Ascending aorta (tissue), 2 donors: ENCODE measurements at regions not wholly inside any gene's neighbourhood (a gene's known extent, or its start where the extent isn't known, plus 50 kb on each side); places are given as distances from the start of the nearest gene placed in this dataset.

Source experiments
- DNase-seq, 2 donors: peaks; one replicate each; pipeline ENCODE4 v3.0.0-alpha.2; 2019; ENCODE audit warnings: low spot score in 2 of 2
- H3K27ac ChIP-seq, 2 donors: fragments of 200-600 bp; sonication (generic); one replicate each; pipeline ENCODE4 v1.5.1; 2016 to 2017; ENCODE audit warnings: mild to moderate bottlenecking in 1 of 2
- H3K27me3 ChIP-seq: fragments of 200-600 bp; sonication (generic); one replicate; pipeline ENCODE4 v1.5.1; 2017
- H3K36me3 ChIP-seq, 2 donors: fragments of 200-600 bp; sonication (generic); one replicate each; pipeline ENCODE4 v1.5.1; 2016
- H3K4me1 ChIP-seq, 2 donors: fragments of 200-600 bp; sonication (generic); one replicate each; pipeline ENCODE4 v1.5.1; 2016 to 2017; ENCODE audit warnings: mild to moderate bottlenecking in 1 of 2
- H3K4me3 ChIP-seq, 2 donors: fragments of 200-600 bp; sonication (generic); one replicate each; pipeline ENCODE4 v1.5.1; 2016 to 2017; ENCODE audit warnings: mild to moderate bottlenecking in 1 of 2
- H3K9me3 ChIP-seq, 2 donors: fragments of 200-600 bp; sonication (generic); one replicate each; pipeline ENCODE4 v1.5.1; 2016
- intact Hi-C: fragments of 100-400 bp; cut with DNase I; formaldehyde crosslinking; loops from one replicate; pipeline ENCODE4 v1.15.1; 2023
- TF ChIP-seq, protein P1 (sequence below), 3 experiments: fragments of 200-600 bp in 2 of 3; fragments of 450-650 bp in 1 of 3; sonication (generic) in 2 of 3; IDR thresholded peaks; one replicate each; pipeline ENCODE4 v1.5.1; 2016 to 2019; ENCODE audit warnings: antibody characterized with exemption in 3 of 3, mild to moderate bottlenecking in 1 of 3, moderate library complexity in 1 of 3

GRCh38 chr10:28924717-28925116, 247.4 kb downstream of the BAMBI start:
- DNase-seq = no peak
- Histone ChIP-seq H3K27me3 (no peaks in the 10 kb centered on the region), H3K36me3 (no peaks in the 10 kb centered on the region), H3K4me3 (peak overlapping the region in 1 of 2 donors; percentile 47), H3K9me3 (no peaks in the 10 kb centered on the region), H3K27ac (peak overlapping the region in 1 of 2 donors; percentile 49), H3K4me1 (peaks cover 0 to 3% of the 10 kb centered on the region in 2 donors)
- intact Hi-C loops = loop anchor here (1.0 kb wide), 1 partner anchor 44 kb away; no protein-coding TSS in a partner anchor
- TF ChIP-seq, protein P1, sequence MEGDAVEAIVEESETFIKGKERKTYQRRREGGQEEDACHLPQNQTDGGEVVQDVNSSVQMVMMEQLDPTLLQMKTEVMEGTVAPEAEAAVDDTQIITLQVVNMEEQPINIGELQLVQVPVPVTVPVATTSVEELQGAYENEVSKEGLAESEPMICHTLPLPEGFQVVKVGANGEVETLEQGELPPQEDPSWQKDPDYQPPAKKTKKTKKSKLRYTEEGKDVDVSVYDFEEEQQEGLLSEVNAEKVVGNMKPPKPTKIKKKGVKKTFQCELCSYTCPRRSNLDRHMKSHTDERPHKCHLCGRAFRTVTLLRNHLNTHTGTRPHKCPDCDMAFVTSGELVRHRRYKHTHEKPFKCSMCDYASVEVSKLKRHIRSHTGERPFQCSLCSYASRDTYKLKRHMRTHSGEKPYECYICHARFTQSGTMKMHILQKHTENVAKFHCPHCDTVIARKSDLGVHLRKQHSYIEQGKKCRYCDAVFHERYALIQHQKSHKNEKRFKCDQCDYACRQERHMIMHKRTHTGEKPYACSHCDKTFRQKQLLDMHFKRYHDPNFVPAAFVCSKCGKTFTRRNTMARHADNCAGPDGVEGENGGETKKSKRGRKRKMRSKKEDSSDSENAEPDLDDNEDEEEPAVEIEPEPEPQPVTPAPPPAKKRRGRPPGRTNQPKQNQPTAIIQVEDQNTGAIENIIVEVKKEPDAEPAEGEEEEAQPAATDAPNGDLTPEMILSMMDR (IDR thresholded peaks at IDR 0.05) = no peak

- TF ChIP-seq, protein P1 (IDR thresholded peaks at IDR 0.05) = no peak
- peak overlapping the region; percentile 35 to 49 for H3K27ac ChIP-seq
- peak in 1 of 2 donors; percentile 76 for DNase-seq
- intact Hi-C loops = loop anchor here (1.0 kb wide), 1 partner anchor 45 kb away; no protein-coding TSS in a partner anchor
- H3K27me3 ChIP-seq = no peaks in the 10 kb centered on the region
- H3K4me1 ChIP-seq = peaks cover 0 to 3% of the 10 kb centered on the region in 2 donors
- H3K36me3 ChIP-seq = no peaks in the 10 kb centered on the region
- peak overlapping the region in 1 of 2 donors; percentile 47 for H3K4me3 ChIP-seq
- H3K9me3 ChIP-seq = no peaks in the 10 kb centered on the region
Observed at GRCh38 chr10:28925121-28925663, 247.9 kb downstream of the BAMBI start.

GRCh38 chr10:28926932-28927331, 249.6 kb downstream of the BAMBI start:
- TF ChIP-seq, protein P1 (IDR thresholded peaks at IDR 0.05) = no peak
- intact Hi-C loops = no loop called here

GRCh38 chr10:28928484-28928883, 251.2 kb downstream of the BAMBI start:
- H3K9me3 ChIP-seq = no peaks in the 10 kb centered on the region
- H3K36me3 ChIP-seq = no peaks in the 10 kb centered on the region
- H3K27ac ChIP-seq = no peak overlapping the region
- no peak for DNase-seq
- intact Hi-C loops = no loop called here
- no peak overlapping the region for H3K4me3 ChIP-seq
- peaks cover 0 to 3% of the 10 kb centered on the region in 2 donors for H3K4me1 ChIP-seq
- H3K27me3 ChIP-seq = no peaks in the 10 kb centered on the region
- TF ChIP-seq, protein P1 (IDR thresholded peaks at IDR 0.05) = no peak

More at GRCh38 chr10:28926932-28927331, 249.6 kb downstream of the BAMBI start:
- no peaks in the 10 kb centered on the region for H3K36me3 ChIP-seq
- H3K27me3 ChIP-seq = no peaks in the 10 kb centered on the region
- H3K4me1 ChIP-seq = peaks cover 0 to 3% of the 10 kb centered on the region in 2 donors
- no peak for DNase-seq
- no peaks in the 10 kb centered on the region for H3K9me3 ChIP-seq
- H3K4me3 ChIP-seq = no peak overlapping the region
- H3K27ac ChIP-seq = no peak overlapping the region

DNA sequence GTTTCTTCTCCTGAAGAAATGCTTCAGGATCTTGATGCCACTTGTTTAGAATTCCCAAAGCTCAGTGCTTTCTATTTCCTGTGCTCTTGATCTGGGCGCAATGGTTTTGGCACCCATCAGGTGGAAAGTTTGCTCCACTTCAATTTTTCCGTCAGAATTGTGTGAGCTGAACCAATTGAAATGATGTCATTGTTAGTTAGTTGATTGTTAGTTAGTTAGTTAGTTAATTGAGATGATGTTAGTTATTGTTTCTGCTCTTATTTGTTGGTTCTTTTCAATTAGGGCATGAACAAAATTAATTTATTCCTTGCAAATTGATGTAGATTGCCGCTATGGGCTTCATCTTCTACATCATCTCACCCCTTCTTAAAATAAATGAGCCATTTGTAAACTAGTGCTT, 252.6 kb downstream of the BAMBI start:
- Histone ChIP-seq H3K27me3 (no peaks in the 10 kb centered on the region), H3K4me1 (no peaks in the 10 kb centered on the region), H3K36me3 (no peaks in the 10 kb centered on the region), H3K9me3 (no peaks in the 10 kb centered on the region), H3K27ac (no peak overlapping the region), H3K4me3 (no peak overlapping the region)
- intact Hi-C loops = no loop called here
- TF ChIP-seq, protein P1 (IDR thresholded peaks at IDR 0.05) = no peak
- no peak for DNase-seq
